ENCODE measurements at regions not wholly inside any gene's neighbourhood (a gene's known extent, or its start where the extent isn't known, plus 50 kb on each side); places are given as distances from the start of the nearest gene placed in this dataset.
"Not testable (repeated sequence)": the region's sequence is repeated elsewhere in the genome, so short reads cannot be mapped to it uniquely, and the experiment has no call there.

- H3K36me3 ChIP-seq (replicated peaks): no peaks in the 10 kb centered on the region
- H3K27ac ChIP-seq: no peak overlapping the region
- no peak for DNase-seq
- no peak for TF ChIP-seq CTCF (IDR thresholded peaks at IDR 0.05; ENCODE audit: low read depth, low read length, missing control alignments)
- in situ Hi-C loops (cut with HindIII; ENCODE audit: low pct_ligation_motif_present, low sequenced_read_pairs): no loop called here
- H3K4me3 ChIP-seq (ENCODE audit: low read depth, low read length): no peak overlapping the region
- H3K27me3 ChIP-seq (replicated peaks): no peaks in the 10 kb centered on the region
These were observed 1236.8 kb upstream of the SPRY2 start for GRCh38 chr13:81577601-81578195.

GRCh38 chr13:81568824-81569223, 1227.9 kb upstream of the SPRY2 start:
- H3K4me3 ChIP-seq (ENCODE audit: low read depth, low read length): no peak overlapping the region
- no peaks in the 10 kb centered on the region for H3K36me3 ChIP-seq (replicated peaks)
- H3K27ac ChIP-seq: no peak overlapping the region
- in situ Hi-C loops (cut with HindIII; ENCODE audit: low pct_ligation_motif_present, low sequenced_read_pairs): no loop called here
- TF ChIP-seq CTCF (IDR thresholded peaks at IDR 0.05; ENCODE audit: low read depth, low read length, missing control alignments): no peak
- H3K27me3 ChIP-seq (replicated peaks): no peaks in the 10 kb centered on the region
- DNase-seq: no peak

DNA sequence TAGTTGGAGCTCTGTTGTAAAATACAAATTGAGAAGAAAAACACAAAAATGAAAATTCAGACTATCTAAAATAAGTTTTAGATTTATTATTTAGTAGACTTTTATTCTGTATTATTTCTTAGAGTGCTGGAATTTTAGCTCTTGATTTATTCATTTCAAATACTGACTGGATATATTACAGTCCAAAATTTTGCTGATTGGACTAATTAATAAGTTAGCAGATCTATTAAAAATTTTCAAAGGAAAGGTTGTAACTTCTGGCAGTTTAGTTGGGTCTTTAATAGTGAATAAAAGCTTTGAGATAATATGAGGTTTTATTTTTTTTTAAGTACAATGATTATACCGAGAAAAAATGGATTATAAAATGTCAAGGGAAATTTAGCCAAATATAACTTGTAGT, 1224.9 kb upstream of the SPRY2 start:
- DNase-seq: no peak
- Histone ChIP-seq H3K36me3 (replicated peaks) (no peaks in the 10 kb centered on the region), H3K27me3 (replicated peaks) (no peaks in the 10 kb centered on the region), H3K4me3 (ENCODE audit: low read depth, low read length) (no peak overlapping the region), H3K27ac (no peak overlapping the region)
- no peak for TF ChIP-seq CTCF (IDR thresholded peaks at IDR 0.05; ENCODE audit: low read depth, low read length, missing control alignments)
- in situ Hi-C loops (cut with HindIII; ENCODE audit: low pct_ligation_motif_present, low sequenced_read_pairs): no loop called here

GRCh38 chr13:81563091-81563490, 1222.2 kb upstream of the SPRY2 start:
- H3K4me3 ChIP-seq (ENCODE audit: low read depth, low read length): no peak overlapping the region
- H3K27ac ChIP-seq: no peak overlapping the region
- no peak for TF ChIP-seq CTCF (IDR thresholded peaks at IDR 0.05; ENCODE audit: low read depth, low read length, missing control alignments)
- H3K36me3 ChIP-seq (replicated peaks): no peaks in the 10 kb centered on the region
- H3K27me3 ChIP-seq (replicated peaks): no peaks in the 10 kb centered on the region
- no peak for DNase-seq
- in situ Hi-C loops (cut with HindIII; ENCODE audit: low pct_ligation_motif_present, low sequenced_read_pairs): no loop called here

- Histone ChIP-seq H3K4me3 (ENCODE audit: low read depth, low read length) (no peak overlapping the region), H3K27me3 (replicated peaks) (no peaks in the 10 kb centered on the region), H3K27ac (no peak overlapping the region), H3K36me3 (replicated peaks) (no peaks in the 10 kb centered on the region)
- DNase-seq: no peak
- no peak for TF ChIP-seq CTCF (IDR thresholded peaks at IDR 0.05; ENCODE audit: low read depth, low read length, missing control alignments)
- in situ Hi-C loops (cut with HindIII; ENCODE audit: low pct_ligation_motif_present, low sequenced_read_pairs): no loop called here
These were observed 1221.7 kb upstream of the SPRY2 start for GRCh38 chr13:81562598-81562997.

DNA sequence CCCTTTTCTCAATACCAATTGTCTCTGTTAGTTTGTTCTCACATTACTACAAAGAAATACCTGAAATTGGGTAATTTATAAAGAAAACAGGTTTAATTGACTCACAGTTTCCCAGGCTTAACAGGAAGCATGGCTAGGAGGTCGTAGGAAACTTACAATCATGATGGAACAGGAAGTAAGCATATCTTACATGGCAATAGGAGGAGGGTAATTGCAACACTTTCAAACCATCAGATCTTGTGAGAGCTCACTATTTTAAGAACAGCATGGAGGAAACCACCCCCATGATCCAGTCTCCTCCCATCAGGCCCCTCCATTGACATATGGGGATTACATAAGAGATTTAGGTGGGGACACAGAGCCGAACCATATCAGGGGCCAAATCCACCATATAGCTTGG, 1210.1 kb upstream of the SPRY2 start:
- TF ChIP-seq CTCF (IDR thresholded peaks at IDR 0.05; ENCODE audit: low read depth, low read length, missing control alignments): no peak

DNA sequence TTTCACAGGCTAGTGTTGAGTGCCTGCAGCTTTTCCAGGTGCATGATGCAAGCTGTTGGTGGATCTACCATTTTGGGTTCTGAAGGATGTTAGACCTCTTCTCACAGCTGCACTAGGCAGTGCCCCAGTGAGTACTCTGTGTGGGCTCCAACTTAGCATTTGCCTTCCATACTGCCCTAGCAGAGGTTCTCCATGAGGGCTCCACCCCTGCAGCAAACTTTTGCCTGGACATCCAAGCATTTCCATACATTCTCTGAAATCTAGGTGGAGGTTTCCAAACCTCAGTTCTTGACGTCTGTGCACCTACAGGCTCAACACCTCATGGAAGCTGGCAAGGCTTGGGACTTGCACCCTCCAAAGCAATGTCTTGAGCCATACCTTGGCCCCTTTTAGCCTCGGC, 1205.4 kb upstream of the SPRY2 start:
- DNase-seq; in situ Hi-C loops (cut with HindIII; ENCODE audit: low pct_ligation_motif_present, low sequenced_read_pairs); H3K27ac ChIP-seq; H3K36me3 ChIP-seq (replicated peaks); H3K27me3 ChIP-seq (replicated peaks); H3K4me3 ChIP-seq (ENCODE audit: low read depth, low read length): not testable (repeated sequence)

More for the DNA sequence above, 1210.1 kb upstream of the SPRY2 start:
- H3K4me3 ChIP-seq (ENCODE audit: low read depth, low read length): no peak overlapping the region
- DNase-seq: no peak
- in situ Hi-C loops (cut with HindIII; ENCODE audit: low pct_ligation_motif_present, low sequenced_read_pairs): no loop called here
- H3K27ac ChIP-seq: no peak overlapping the region
- H3K36me3 ChIP-seq (replicated peaks): no peaks in the 10 kb centered on the region
- no peaks in the 10 kb centered on the region for H3K27me3 ChIP-seq (replicated peaks)
